Peyer's patch (tissue), 4 donors: ENCODE measurements at regions not wholly inside any gene's neighbourhood (a gene's known extent, or its start where the extent isn't known, plus 50 kb on each side); places are given as distances from the start of the nearest gene placed in this dataset.

Experiments used
- DNase-seq, 3 donors: peaks; one replicate each; pipeline ENCODE4 v3.0.0-alpha.2; 2017 to 2019
- H3K27ac ChIP-seq, 4 donors: fragments of 200-600 bp; sonication (generic); one replicate each; pipeline ENCODE4 v1.5.1; 2016 to 2019
- H3K27me3 ChIP-seq, 2 donors: fragments of 200-600 bp; sonication (generic); one replicate each; pipeline ENCODE4 v1.5.1; 2019
- H3K36me3 ChIP-seq, 3 donors: fragments of 200-600 bp; sonication (generic); one replicate each; pipeline ENCODE4 v1.5.1; 2016 to 2019
- H3K4me1 ChIP-seq, 4 donors: fragments of 200-600 bp; sonication (generic); one replicate each; pipeline ENCODE4 v1.5.1; 2016 to 2019
- H3K4me3 ChIP-seq, 4 donors: fragments of 200-600 bp; sonication (generic); 1 replicate in 3 of 4; 2 replicates in 1 of 4; pipeline ENCODE4 v1.5.1; 2016 to 2019; ENCODE audit warnings: mild to moderate bottlenecking in 1 of 4
- H3K9me3 ChIP-seq, 4 donors: fragments of 200-600 bp; sonication (generic); one replicate each; pipeline ENCODE4 v1.5.1; 2016 to 2019; ENCODE audit warnings: mild to moderate bottlenecking in 1 of 4
- CTCF ChIP-seq, 6 experiments: fragments of 450-650 bp in 4 of 6; fragments of 200-600 bp in 2 of 6; sonication (generic) in 1 of 6; IDR thresholded peaks; one replicate each; pipeline ENCODE4 v1.5.1; 2017 to 2019; ENCODE audit warnings: antibody characterized with exemption in 6 of 6, mild to moderate bottlenecking in 3 of 6, moderate library complexity in 1 of 6
- POLR2A ChIP-seq, 2 donors: fragments of 450-650 bp; IDR thresholded peaks; one replicate each; pipeline ENCODE4 v1.5.1; 2017; ENCODE audit warnings: antibody characterized with exemption in 2 of 2, mild to moderate bottlenecking in 2 of 2, moderate library complexity in 2 of 2

GRCh38 chr20:56689318-56689717, 60.2 kb downstream of the TFAP2C start:
- H3K9me3 ChIP-seq, result no peaks in the 10 kb centered on the region
- H3K27ac ChIP-seq, result no peak overlapping the region
- H3K4me3 ChIP-seq, result no peak overlapping the region
- no peak for DNase-seq
- H3K4me1 ChIP-seq, result no peaks in the 10 kb centered on the region
- no peaks in the 10 kb centered on the region for H3K27me3 ChIP-seq
- no peak for TF ChIP-seq POLR2A (IDR thresholded peaks at IDR 0.05)
- TF ChIP-seq CTCF (IDR thresholded peaks at IDR 0.05), result no peak
- no peaks in the 10 kb centered on the region for H3K36me3 ChIP-seq

- TF ChIP-seq POLR2A (IDR thresholded peaks at IDR 0.05) (no peak), CTCF (IDR thresholded peaks at IDR 0.05) (no peak)
- Histone ChIP-seq H3K4me3 (no peak overlapping the region), H3K4me1 (no peaks in the 10 kb centered on the region), H3K9me3 (no peaks in the 10 kb centered on the region), H3K36me3 (no peaks in the 10 kb centered on the region), H3K27ac (no peak overlapping the region), H3K27me3 (no peaks in the 10 kb centered on the region)
- DNase-seq, result no peak
These were observed 60.9 kb downstream of the TFAP2C start for GRCh38 chr20:56689852-56690485.

- no peaks in the 10 kb centered on the region for H3K27me3 ChIP-seq
- H3K36me3 ChIP-seq, result no peaks in the 10 kb centered on the region
- no peak for DNase-seq
- H3K27ac ChIP-seq, result no peak overlapping the region
- H3K4me3 ChIP-seq, result no peak overlapping the region
- no peaks in the 10 kb centered on the region for H3K9me3 ChIP-seq
- TF ChIP-seq CTCF (IDR thresholded peaks at IDR 0.05) (no peak), POLR2A (IDR thresholded peaks at IDR 0.05) (no peak)
- no peaks in the 10 kb centered on the region for H3K4me1 ChIP-seq
These were observed 61.5 kb downstream of the TFAP2C start for GRCh38 chr20:56690531-56691175.

GRCh38 chr20:56691325-56691998, 62.4 kb downstream of the TFAP2C start:
- Histone ChIP-seq H3K9me3 (no peaks in the 10 kb centered on the region), H3K36me3 (no peaks in the 10 kb centered on the region), H3K27ac (no peak overlapping the region), H3K27me3 (no peaks in the 10 kb centered on the region), H3K4me3 (no peak overlapping the region), H3K4me1 (no peaks in the 10 kb centered on the region)
- TF ChIP-seq CTCF (IDR thresholded peaks at IDR 0.05) (no peak), POLR2A (IDR thresholded peaks at IDR 0.05) (no peak)
- no peak for DNase-seq

GRCh38 chr20:56693217-56693616, 64.1 kb downstream of the TFAP2C start:
- Histone ChIP-seq H3K4me3 (no peak overlapping the region), H3K27me3 (no peaks in the 10 kb centered on the region), H3K9me3 (no peaks in the 10 kb centered on the region), H3K4me1 (no peaks in the 10 kb centered on the region), H3K27ac (no peak overlapping the region), H3K36me3 (no peaks in the 10 kb centered on the region)
- TF ChIP-seq POLR2A (IDR thresholded peaks at IDR 0.05), result no peak
- TF ChIP-seq CTCF (IDR thresholded peaks at IDR 0.05), result no peak
- no peak for DNase-seq
